K562 (cell line): ENCODE measurements at regions not wholly inside any gene's neighbourhood (a gene's known extent, or its start where the extent isn't known, plus 50 kb on each side); places are given as distances from the start of the nearest gene placed in this dataset.

ENCODE experiments used
- ATAC-seq: fragments of 200-7000 bp; cut with Tn5 transposase; 3 replicates; pipeline ENCODE4 v1.9.1; 2020; ENCODE audit warnings: moderate library complexity
- BruUV-seq: library from RNA; stranded (reverse); fragments of 400-500 nt; replicated peaks from 2 replicates; lab custom pipeline; 2021; lab: Mats Ljungman, UMichigan
- CTCF ChIA-PET: fragments of 300-600 bp; formaldehyde crosslinking; extraction: SDS; loops from one replicate; lab custom pipeline; 2021; ENCODE audit warnings: low intra/inter-chr PET ratio; lab: Yijun Ruan, JAX
- POLR2A ChIA-PET: fragments of 300-600, 350-650 bp; sonication (Branson Sonifier 250); formaldehyde crosslinking; extraction: SDS; loops from one replicate; lab custom pipeline; 2021; ENCODE audit warnings: antibody characterized with exemption, inconsistent platforms; lab: Yijun Ruan, JAX
- DNase-seq, 4 experiments: peaks; one replicate each; pipeline versions ENCODE4 v3.0.0 to v3.0.0-alpha.2; 2011 to 2018; ENCODE audit warnings: low spot score in 3 of 4, mixed read lengths in 3 of 4; ENCODE audit errors: extremely low read depth in 1 of 4
- FAIRE-seq: peaks from 2 replicates; lab custom pipeline; 2011; peaks lifted over from hg19 to GRCh38; lab: Jason Lieb, UNC
- H2AFZ ChIP-seq: 2 replicates; pipeline ENCODE4 v1.6.0; 2011; ENCODE audit warnings: low read depth, low read length, control low read depth, inconsistent platforms
- H3K27ac ChIP-seq: fragments of 200-600 bp; 3 replicates; pipeline ENCODE4 v1.8.0; 2011; ENCODE audit warnings: low read depth, mild to moderate bottlenecking, control low read depth, inconsistent platforms, low read length, moderate library complexity, mixed read lengths; ENCODE audit errors: extremely low read depth
- H3K27me3 ChIP-seq, 2 experiments: fragments of 300-600 bp in 1 of 2; 2 replicates in 1 of 2; 3 replicates in 1 of 2; pipeline versions ENCODE4 v1.6.0 to v1.8.0; 2011; ENCODE audit warnings: inconsistent platforms in 2 of 2, low read length in 2 of 2, mild to moderate bottlenecking in 1 of 2, mixed read lengths in 1 of 2, moderate library complexity in 1 of 2; ENCODE audit not compliant: control insufficient read depth in 2 of 2, insufficient read depth in 2 of 2
- H3K36me3 ChIP-seq: fragments of 300-600 bp; 3 replicates; pipeline ENCODE4 v1.8.0; 2011; ENCODE audit warnings: mild to moderate bottlenecking, low read length, inconsistent platforms; ENCODE audit not compliant: control insufficient read depth, insufficient read depth
- H3K4me1 ChIP-seq, 2 experiments: fragments of 200-600 bp in 1 of 2; replicated peaks in 1 of 2; 2 replicates in 1 of 2; 3 replicates in 1 of 2; pipeline versions ENCODE4 v1.5.1 to v1.8.0; 2011; ENCODE audit warnings: inconsistent platforms in 2 of 2, low read length in 2 of 2, mild to moderate bottlenecking in 1 of 2, mixed read lengths in 1 of 2, moderate library complexity in 1 of 2; ENCODE audit not compliant: control insufficient read depth in 2 of 2, insufficient read depth in 2 of 2
- H3K4me2 ChIP-seq: 2 replicates; pipeline ENCODE4 v1.6.1; 2011; ENCODE audit warnings: low read length, control low read depth, inconsistent platforms, mixed read lengths; ENCODE audit not compliant: insufficient read depth
- H3K4me3 ChIP-seq: fragments of 200-600 bp; sonication (generic), shearing (Covaris generic); 2 replicates; pipeline ENCODE4 v1.5.1; 2016; ENCODE audit warnings: control low read depth, inconsistent platforms
- H3K79me2 ChIP-seq: fragments of 200-600 bp; 3 replicates; pipeline ENCODE4 v1.8.0; 2011; ENCODE audit warnings: low read length, inconsistent platforms; ENCODE audit not compliant: control insufficient read depth, insufficient read depth
- H3K9ac ChIP-seq, 2 experiments: 2 replicates each; pipeline versions ENCODE4 v1.6.0 to v1.6.1; 2011; ENCODE audit warnings: low read depth in 2 of 2, low read length in 2 of 2, control low read depth in 1 of 2, inconsistent platforms in 1 of 2, mild to moderate bottlenecking in 1 of 2, mixed read lengths in 1 of 2; ENCODE audit not compliant: insufficient read depth in 1 of 2
- H3K9me1 ChIP-seq: one replicate; pipeline ENCODE4 v1.6.0; 2011; ENCODE audit warnings: inconsistent platforms, mild to moderate bottlenecking, low read length, moderate library complexity; ENCODE audit not compliant: control insufficient read depth, insufficient read depth
- H3K9me3 ChIP-seq: replicated peaks from 2 replicates; pipeline ENCODE4 v1.5.1; 2011; ENCODE audit warnings: low read depth, low read length, inconsistent platforms; ENCODE audit not compliant: control insufficient read depth, insufficient read depth
- H4K20me1 ChIP-seq: replicated peaks from 2 replicates; pipeline ENCODE4 v1.6.1; 2011; ENCODE audit warnings: low read length, inconsistent platforms, mixed read lengths; ENCODE audit not compliant: control insufficient read depth, insufficient read depth
- HMGN3 ChIP-seq: IDR thresholded peaks from 2 replicates; pipeline ENCODE4 v1.6.1; 2011; ENCODE audit warnings: borderline replicate concordance, low read depth, mild to moderate bottlenecking, mixed read lengths, low read length; ENCODE audit not compliant: insufficient read length; ENCODE audit errors: extremely low read depth
- RAD21 ChIP-seq, 2 experiments: fragments of 250-450 bp in 1 of 2; fragments of 450-650 bp in 1 of 2; sonication (Bioruptor Pico) in 1 of 2; formaldehyde crosslinking in 1 of 2; IDR thresholded peaks in 1 of 2; conservative IDR thresholded peaks in 1 of 2; 2 replicates each; pipeline versions ENCODE4 v1.4.0 to v1.8.0; 2020 to 2022; ENCODE audit warnings: mild to moderate bottlenecking in 2 of 2, moderate library complexity in 1 of 2
- SMARCB1 ChIP-seq: IDR thresholded peaks from 2 replicates; pipeline ENCODE4 v1.6.1; 2011; ENCODE audit warnings: improper control_type of control experiment, low read depth; ENCODE audit not compliant: insufficient read length
- ZBTB11 ChIP-seq, 3 experiments: fragments of 200-800 bp in 1 of 3; fragments of 250-450 bp in 1 of 3; fragments of 450-650 bp in 1 of 3; sonication (Bioruptor Pico) in 1 of 3; sonication (Bioruptor generic) in 1 of 3; formaldehyde crosslinking in 1 of 3; IDR thresholded peaks; 2 replicates each; pipeline versions ENCODE4 v1.6.1 to v1.8.0; 2016 to 2022; ENCODE audit warnings: mild to moderate bottlenecking in 2 of 3, missing genetic modification characterization in 2 of 3, missing compliant biosample characterization in 1 of 3, moderate library complexity in 1 of 3
- WGBS: fragments of 100-300 bp; shearing (Covaris generic); methylation state at CpG from one replicate; pipeline ENCODE4 v1.1.6; 2016; ENCODE audit warnings: low coverage, mixed read lengths; ENCODE audit not compliant: insufficient coverage; ENCODE audit errors: missing lambda C conversion rate; 5-methylcytosine and 5-hydroxymethylcytosine counted together
- in situ Hi-C: fragments of 300-500 bp; cut with MboI; formaldehyde crosslinking; loops from 4 replicates; pipeline ENCODE4 v1.15.0; 2018; ENCODE audit warnings: inconsistent platforms, mixed read lengths
- intact Hi-C: fragments of 100-400 bp; cut with micrococcal nuclease; formaldehyde crosslinking; loops from 2 replicates; pipeline ENCODE4 v1.14.2; 2022
- TF ChIP-seq, protein P1 (sequence below), 3 experiments: IDR thresholded peaks in 2 of 3; conservative IDR thresholded peaks in 1 of 3; 2 replicates each; pipeline ENCODE4 v1.5.1; 2011 to 2012; ENCODE audit warnings: low read length in 3 of 3, mild to moderate bottlenecking in 3 of 3, control low read depth in 2 of 3, improper control_type of control experiment in 1 of 3, inconsistent platforms in 1 of 3, low read depth in 1 of 3, mixed read lengths in 1 of 3, moderate library complexity in 1 of 3; ENCODE audit not compliant: insufficient read depth in 2 of 3

DNA sequence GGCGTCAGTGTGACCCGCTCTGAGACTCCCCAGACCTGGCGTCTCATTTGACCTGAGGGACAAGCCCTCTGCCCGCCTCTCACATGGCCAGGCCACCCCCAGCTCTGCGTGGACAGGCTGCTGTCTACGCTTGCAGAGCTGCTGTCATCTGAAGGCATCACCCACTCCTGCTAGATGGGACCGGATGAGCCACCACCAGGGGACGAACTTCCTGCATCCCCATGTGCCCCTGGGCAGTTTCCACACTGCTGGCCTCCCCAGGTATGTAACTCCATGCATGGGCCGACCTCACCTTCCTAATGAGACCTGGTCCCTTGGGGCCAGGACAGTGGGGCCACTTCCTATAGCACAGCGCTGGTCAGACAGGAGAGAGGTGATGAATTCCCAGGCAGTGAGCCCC, 121.5 kb downstream of the PSMG1 start:
- peak; percentile 66; the same call in 2 of the 3 replicates for ATAC-seq
- H3K9me1 ChIP-seq, result no peaks in the 10 kb centered on the region
- H4K20me1 ChIP-seq, result 0 out of 2 replicates have a peak, but pooled peaks cover 8% of the 10 kb centered on the region
- intact Hi-C loops (no loop called here), in situ Hi-C loops (no loop called here)
- H3K27ac ChIP-seq, result no peak overlapping the region
- H3K4me3 ChIP-seq, result no peak overlapping the region
- TF ChIP-seq SMARCB1, result no peak
- TF ChIP-seq, protein P1, sequence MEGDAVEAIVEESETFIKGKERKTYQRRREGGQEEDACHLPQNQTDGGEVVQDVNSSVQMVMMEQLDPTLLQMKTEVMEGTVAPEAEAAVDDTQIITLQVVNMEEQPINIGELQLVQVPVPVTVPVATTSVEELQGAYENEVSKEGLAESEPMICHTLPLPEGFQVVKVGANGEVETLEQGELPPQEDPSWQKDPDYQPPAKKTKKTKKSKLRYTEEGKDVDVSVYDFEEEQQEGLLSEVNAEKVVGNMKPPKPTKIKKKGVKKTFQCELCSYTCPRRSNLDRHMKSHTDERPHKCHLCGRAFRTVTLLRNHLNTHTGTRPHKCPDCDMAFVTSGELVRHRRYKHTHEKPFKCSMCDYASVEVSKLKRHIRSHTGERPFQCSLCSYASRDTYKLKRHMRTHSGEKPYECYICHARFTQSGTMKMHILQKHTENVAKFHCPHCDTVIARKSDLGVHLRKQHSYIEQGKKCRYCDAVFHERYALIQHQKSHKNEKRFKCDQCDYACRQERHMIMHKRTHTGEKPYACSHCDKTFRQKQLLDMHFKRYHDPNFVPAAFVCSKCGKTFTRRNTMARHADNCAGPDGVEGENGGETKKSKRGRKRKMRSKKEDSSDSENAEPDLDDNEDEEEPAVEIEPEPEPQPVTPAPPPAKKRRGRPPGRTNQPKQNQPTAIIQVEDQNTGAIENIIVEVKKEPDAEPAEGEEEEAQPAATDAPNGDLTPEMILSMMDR (IDR thresholded peaks at IDR 0.05 in 2 of 3, conservative IDR thresholded peaks at IDR 0.05 in 1 of 3; ENCODE audit: insufficient read depth in 2 of 3, low read depth in 1 of 3, low read length in 3 of 3), result peak in 1 of 3 experiments; percentile 17; a peak in 2 of 6 replicates
- peak in 1 of 2 experiments; percentile 18; a peak in 1 of 4 replicates for TF ChIP-seq RAD21 (CRISPR knock-in tag; conservative IDR thresholded peaks at IDR 0.05 in 1 of 2, IDR thresholded peaks at IDR 0.05 in 1 of 2)
- TF ChIP-seq HMGN3, result no peak
- TF ChIP-seq ZBTB11 (CRISPR knock-in tag; IDR thresholded peaks at IDR 0.05), result no peak
- peaks cover 32 to 55% of the 10 kb centered on the region in 2 experiments for H3K27me3 ChIP-seq
- H3K9ac ChIP-seq, result no peak overlapping the region
- ChIA-PET POLR2A (interaction anchor here (1.1 kb wide), 1 partner anchor 11 kb away, joined by 3 read pairs; no protein-coding TSS in a partner anchor), CTCF (interaction anchor here (0.7 kb wide), 1 partner anchor 354 kb away, joined by 3 read pairs; no protein-coding TSS in a partner anchor)
- no peaks in the 10 kb centered on the region for H3K4me1 ChIP-seq
- H3K79me2 ChIP-seq, result no peaks in the 10 kb centered on the region
- no TSS peak for BruUV-seq
- no peak overlapping the region for H3K4me2 ChIP-seq
- H3K36me3 ChIP-seq, result no peaks in the 10 kb centered on the region
- WGBS, result under 1% methylated on average over 10 of the region's 10 CpGs
- DNase-seq, result no peak
- FAIRE-seq, result no peak
- H2AFZ ChIP-seq, result no peak overlapping the region
- no peaks in the 10 kb centered on the region for H3K9me3 ChIP-seq
